Fibroblast of the aortic adventitia (primary cell): ENCODE measurements at regions not wholly inside any gene's neighbourhood (a gene's known extent, or its start where the extent isn't known, plus 50 kb on each side); places are given as distances from the start of the nearest gene placed in this dataset.

Experiments used
- DNase-seq: peaks from one replicate; pipeline ENCODE4 v3.0.0-alpha.2; 2010; ENCODE audit warnings: low read depth
- H3K4me3 ChIP-seq: 2 replicates; pipeline ENCODE4 v1.5.1; 2011; ENCODE audit warnings: low read depth, mild to moderate bottlenecking, control low read depth, low read length, moderate library complexity
- TF ChIP-seq, protein P1 (sequence below): IDR thresholded peaks from 2 replicates; pipeline ENCODE4 v1.5.1; 2011; ENCODE audit warnings: mild to moderate bottlenecking, low read length, control low read depth, inconsistent platforms; ENCODE audit not compliant: insufficient read depth

- no peak for DNase-seq
- TF ChIP-seq, protein P1, sequence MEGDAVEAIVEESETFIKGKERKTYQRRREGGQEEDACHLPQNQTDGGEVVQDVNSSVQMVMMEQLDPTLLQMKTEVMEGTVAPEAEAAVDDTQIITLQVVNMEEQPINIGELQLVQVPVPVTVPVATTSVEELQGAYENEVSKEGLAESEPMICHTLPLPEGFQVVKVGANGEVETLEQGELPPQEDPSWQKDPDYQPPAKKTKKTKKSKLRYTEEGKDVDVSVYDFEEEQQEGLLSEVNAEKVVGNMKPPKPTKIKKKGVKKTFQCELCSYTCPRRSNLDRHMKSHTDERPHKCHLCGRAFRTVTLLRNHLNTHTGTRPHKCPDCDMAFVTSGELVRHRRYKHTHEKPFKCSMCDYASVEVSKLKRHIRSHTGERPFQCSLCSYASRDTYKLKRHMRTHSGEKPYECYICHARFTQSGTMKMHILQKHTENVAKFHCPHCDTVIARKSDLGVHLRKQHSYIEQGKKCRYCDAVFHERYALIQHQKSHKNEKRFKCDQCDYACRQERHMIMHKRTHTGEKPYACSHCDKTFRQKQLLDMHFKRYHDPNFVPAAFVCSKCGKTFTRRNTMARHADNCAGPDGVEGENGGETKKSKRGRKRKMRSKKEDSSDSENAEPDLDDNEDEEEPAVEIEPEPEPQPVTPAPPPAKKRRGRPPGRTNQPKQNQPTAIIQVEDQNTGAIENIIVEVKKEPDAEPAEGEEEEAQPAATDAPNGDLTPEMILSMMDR: no peak
- no peak overlapping the region for H3K4me3 ChIP-seq
Observed at GRCh38 chr5:6858419-6858818, 145.2 kb downstream of the TENT4A start.

- no peak overlapping the region for H3K4me3 ChIP-seq
- no peak for DNase-seq
- TF ChIP-seq, protein P1: no peak
Observed at GRCh38 chr5:6859023-6859422, 145.8 kb downstream of the TENT4A start.

- DNase-seq: no peak
- no peak overlapping the region for H3K4me3 ChIP-seq
- TF ChIP-seq, protein P1: no peak
Observed at GRCh38 chr5:6859951-6860638, 146.9 kb downstream of the TENT4A start.

DNA sequence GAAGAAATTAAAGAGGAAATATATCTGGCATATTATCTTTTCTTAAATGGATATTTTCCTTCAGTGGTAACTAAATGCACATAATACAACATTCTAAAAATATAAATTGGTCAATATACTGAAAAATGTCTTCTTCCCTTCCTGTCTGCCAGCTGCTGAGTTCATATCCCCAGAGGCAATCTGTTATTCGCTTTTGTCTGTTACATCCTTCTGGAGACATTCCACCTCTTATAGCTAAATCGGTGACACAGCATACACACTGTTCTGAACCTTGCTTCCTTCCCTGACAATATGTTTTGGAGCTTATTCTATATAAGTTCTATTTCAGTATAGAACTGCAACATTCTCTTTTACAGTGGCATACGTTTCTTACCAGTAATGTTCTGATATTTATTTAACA is 147.8 kb downstream of the TENT4A start:
- no peak overlapping the region for H3K4me3 ChIP-seq
- TF ChIP-seq, protein P1: no peak
- DNase-seq: no peak

- TF ChIP-seq, protein P1: no peak
- no peak for DNase-seq
Observed at GRCh38 chr5:6861667-6862066, 148.4 kb downstream of the TENT4A start.

GRCh38 chr5:6862306-6862705 is 149.1 kb downstream of the TENT4A start:
- DNase-seq: no peak
- TF ChIP-seq, protein P1: no peak
- H3K4me3 ChIP-seq: no peak overlapping the region

More at GRCh38 chr5:6861667-6862066, 148.4 kb downstream of the TENT4A start:
- no peak overlapping the region for H3K4me3 ChIP-seq

DNA sequence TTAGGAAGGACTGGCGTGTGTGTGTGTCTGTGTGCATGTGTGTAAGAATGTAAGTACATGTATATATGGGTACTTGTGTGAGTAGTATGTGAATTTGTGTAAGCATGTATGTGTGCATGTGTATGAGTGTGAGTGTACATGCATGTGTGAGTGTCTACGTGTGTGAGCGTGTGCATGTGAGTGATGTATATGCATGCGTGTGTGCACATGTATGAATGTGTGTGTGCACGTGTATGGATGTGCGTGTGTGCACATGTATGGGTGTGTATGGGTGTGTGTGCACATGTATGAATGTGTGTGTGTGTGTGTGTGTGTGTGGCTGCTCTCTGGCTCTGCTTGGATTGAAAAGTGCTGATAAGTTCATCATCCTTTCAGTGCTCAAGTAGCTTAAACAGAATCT is 154.5 kb downstream of the TENT4A start:
- TF ChIP-seq, protein P1: no peak
- no peak overlapping the region for H3K4me3 ChIP-seq
- no peak for DNase-seq
